ENCODE measurements at regions not wholly inside any gene's neighbourhood (a gene's known extent, or its start where the extent isn't known, plus 50 kb on each side); places are given as distances from the start of the nearest gene placed in this dataset.

DNA sequence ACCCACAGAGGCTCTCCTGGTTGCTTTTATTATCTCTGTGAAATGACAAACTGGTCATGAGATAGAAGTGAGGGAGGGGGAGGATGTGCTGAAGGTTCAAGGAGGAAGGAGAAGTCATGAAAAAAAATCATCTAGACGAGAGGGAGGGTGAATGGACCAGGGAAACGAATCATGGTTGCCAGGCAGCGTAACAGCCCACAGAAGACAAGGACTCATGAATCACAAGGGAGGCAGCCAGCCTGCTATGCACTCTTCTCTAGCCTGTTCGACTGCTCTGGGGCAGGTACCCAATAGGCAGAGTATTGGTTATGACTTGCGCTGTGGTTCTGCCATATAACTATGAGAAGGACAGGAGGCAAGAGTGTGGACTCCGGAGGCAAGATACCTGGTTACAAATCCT lies 475.2 kb downstream of the CDK5RAP2 start:
- Histone ChIP-seq H3K36me3 (no peaks in the 10 kb centered on the region), H3K4me1 (no peaks in the 10 kb centered on the region), H3K9me3 (no peaks in the 10 kb centered on the region), H3K27ac (no peak overlapping the region), H3K4me3 (no peak overlapping the region), H3K27me3 (no peaks in the 10 kb centered on the region)
- TF ChIP-seq, protein P1, sequence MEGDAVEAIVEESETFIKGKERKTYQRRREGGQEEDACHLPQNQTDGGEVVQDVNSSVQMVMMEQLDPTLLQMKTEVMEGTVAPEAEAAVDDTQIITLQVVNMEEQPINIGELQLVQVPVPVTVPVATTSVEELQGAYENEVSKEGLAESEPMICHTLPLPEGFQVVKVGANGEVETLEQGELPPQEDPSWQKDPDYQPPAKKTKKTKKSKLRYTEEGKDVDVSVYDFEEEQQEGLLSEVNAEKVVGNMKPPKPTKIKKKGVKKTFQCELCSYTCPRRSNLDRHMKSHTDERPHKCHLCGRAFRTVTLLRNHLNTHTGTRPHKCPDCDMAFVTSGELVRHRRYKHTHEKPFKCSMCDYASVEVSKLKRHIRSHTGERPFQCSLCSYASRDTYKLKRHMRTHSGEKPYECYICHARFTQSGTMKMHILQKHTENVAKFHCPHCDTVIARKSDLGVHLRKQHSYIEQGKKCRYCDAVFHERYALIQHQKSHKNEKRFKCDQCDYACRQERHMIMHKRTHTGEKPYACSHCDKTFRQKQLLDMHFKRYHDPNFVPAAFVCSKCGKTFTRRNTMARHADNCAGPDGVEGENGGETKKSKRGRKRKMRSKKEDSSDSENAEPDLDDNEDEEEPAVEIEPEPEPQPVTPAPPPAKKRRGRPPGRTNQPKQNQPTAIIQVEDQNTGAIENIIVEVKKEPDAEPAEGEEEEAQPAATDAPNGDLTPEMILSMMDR (IDR thresholded peaks at IDR 0.05), result no peak
- intact Hi-C loops (cut with DNase I), result no loop called here
- DNase-seq (ENCODE audit: low spot score in 2 of 2), result no peak

DNA sequence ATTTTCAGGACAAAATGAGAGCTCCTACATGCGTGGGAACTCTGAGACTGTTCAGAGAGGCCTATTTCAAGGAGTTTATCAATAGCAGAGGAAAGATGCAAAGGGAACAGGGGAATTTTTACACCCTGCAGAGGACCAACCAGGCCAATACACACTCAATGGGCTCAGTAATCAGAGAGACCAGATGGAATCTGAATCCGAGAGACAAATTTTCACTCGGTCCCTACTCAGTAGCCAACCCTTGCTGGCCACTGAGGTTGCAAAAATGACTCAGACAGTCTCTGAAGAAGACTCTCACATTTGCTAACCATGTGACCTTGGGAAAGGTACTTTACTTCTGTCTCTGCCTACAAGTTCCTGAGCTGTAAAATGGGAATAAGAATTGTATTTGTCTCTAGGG lies 479.4 kb downstream of the CDK5RAP2 start:
- intact Hi-C loops (cut with DNase I), result no loop called here
- TF ChIP-seq, protein P1 (IDR thresholded peaks at IDR 0.05), result no peak

DNA sequence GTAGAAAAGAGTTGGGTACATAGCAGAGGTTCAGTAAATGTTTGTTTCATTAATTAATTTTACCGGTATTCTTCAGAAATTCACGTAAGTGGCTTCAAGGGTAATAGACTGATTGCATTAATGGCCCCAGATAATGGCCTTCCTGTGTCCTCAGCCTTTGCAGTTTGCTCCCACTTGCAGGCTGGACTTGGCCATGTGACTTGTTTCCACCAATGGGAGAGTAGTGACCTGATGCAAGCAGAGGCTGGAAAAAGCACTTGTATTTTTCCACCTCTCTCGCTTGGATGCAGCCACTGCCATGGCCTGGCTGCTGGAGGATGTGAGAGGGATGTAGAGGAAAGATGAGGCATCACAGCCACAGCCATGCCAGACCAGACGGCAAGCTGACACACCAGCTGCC lies 480.9 kb downstream of the CDK5RAP2 start:
- no peaks in the 10 kb centered on the region for H3K27me3 ChIP-seq
- H3K4me3 ChIP-seq, result no peak overlapping the region
- TF ChIP-seq, protein P1 (IDR thresholded peaks at IDR 0.05), result no peak
- H3K4me1 ChIP-seq, result no peaks in the 10 kb centered on the region
- no peak for DNase-seq (ENCODE audit: low spot score in 2 of 2)
- no peaks in the 10 kb centered on the region for H3K9me3 ChIP-seq
- H3K36me3 ChIP-seq, result no peaks in the 10 kb centered on the region
- intact Hi-C loops (cut with DNase I), result no loop called here
- H3K27ac ChIP-seq, result no peak overlapping the region

More for the DNA sequence above, 479.4 kb downstream of the CDK5RAP2 start:
- no peak overlapping the region for H3K4me3 ChIP-seq
- H3K9me3 ChIP-seq, result no peaks in the 10 kb centered on the region
- H3K4me1 ChIP-seq, result no peaks in the 10 kb centered on the region
- no peaks in the 10 kb centered on the region for H3K27me3 ChIP-seq
- H3K36me3 ChIP-seq, result no peaks in the 10 kb centered on the region
- no peak overlapping the region for H3K27ac ChIP-seq
- no peak for DNase-seq (ENCODE audit: low spot score in 2 of 2)

DNA sequence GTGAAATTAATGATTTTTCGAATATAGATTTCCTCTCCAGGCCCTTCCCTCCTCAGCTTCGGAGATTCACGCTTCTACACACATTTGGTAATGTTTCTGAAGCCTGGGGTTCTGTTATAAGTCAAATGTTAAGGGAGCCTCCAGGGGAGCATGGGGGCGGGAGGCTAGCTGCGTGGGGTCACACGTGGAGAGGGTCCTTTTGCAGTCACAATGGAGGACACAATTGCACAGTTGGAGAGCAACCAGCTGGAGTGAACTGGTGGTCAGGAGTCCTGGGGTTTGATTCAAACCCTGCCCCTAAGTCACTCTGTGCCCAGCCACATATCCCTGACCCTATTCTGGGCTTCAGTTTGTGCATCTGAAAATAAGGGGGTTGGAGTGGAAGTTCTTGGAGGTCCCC lies 481.4 kb downstream of the CDK5RAP2 start:
- no peaks in the 10 kb centered on the region for H3K36me3 ChIP-seq
- TF ChIP-seq, protein P1 (IDR thresholded peaks at IDR 0.05), result no peak
- intact Hi-C loops (cut with DNase I), result no loop called here
- H3K27me3 ChIP-seq, result no peaks in the 10 kb centered on the region
- H3K27ac ChIP-seq, result no peak overlapping the region
- DNase-seq (ENCODE audit: low spot score in 2 of 2), result no peak
- H3K4me1 ChIP-seq, result no peaks in the 10 kb centered on the region
- no peaks in the 10 kb centered on the region for H3K9me3 ChIP-seq
- no peak overlapping the region for H3K4me3 ChIP-seq

DNA sequence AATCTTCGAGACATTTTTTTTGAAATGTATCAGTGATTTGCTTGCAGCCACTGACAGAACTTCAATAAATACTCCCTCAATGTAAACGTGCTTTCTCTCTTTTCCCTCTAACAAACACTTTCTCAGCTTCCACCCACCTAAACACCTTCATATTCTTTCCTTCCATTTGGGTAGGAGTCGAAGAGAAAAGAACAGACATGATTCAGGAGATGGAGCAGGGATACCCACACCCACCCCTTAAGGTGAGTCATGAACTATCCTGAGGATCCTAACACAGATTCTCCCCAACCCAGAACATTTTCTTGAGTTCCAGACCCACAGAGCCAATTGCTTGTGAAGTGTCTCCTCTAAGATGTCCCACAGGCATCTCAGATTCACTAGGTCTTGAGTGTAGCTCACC lies 488.8 kb downstream of the CDK5RAP2 start:
- no peaks in the 10 kb centered on the region for H3K4me1 ChIP-seq
- TF ChIP-seq, protein P1 (IDR thresholded peaks at IDR 0.05), result no peak

DNA sequence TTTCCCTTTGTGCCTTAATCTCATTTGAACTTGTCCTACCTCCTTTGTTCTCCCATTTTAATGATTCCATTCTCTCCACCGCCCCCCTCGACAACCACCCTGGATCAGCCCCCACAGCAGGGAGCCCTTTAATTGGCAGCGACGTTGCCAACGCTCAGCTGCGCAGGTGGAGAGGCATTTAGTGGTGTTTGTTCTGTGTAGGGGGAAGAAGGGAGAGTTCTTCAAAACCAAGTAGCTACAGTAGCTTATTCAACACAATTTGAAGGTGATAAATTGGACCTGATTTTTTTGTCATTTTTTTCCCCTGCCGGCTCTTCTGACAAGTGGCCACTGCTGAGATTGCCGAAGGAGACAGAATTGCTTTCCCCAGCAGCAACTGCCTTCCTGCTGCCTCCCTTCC lies 499.1 kb downstream of the CDK5RAP2 start:
- TF ChIP-seq, protein P1 (IDR thresholded peaks at IDR 0.05), result no peak
- H3K36me3 ChIP-seq, result no peaks in the 10 kb centered on the region
- H3K4me1 ChIP-seq, result no peaks in the 10 kb centered on the region
- intact Hi-C loops (cut with DNase I), result no loop called here
- no peak overlapping the region for H3K4me3 ChIP-seq
- no peak overlapping the region for H3K27ac ChIP-seq
- H3K27me3 ChIP-seq, result no peaks in the 10 kb centered on the region
- no peak for DNase-seq (ENCODE audit: low spot score in 2 of 2)
- peaks cover 0 to 3% of the 10 kb centered on the region in 2 donors for H3K9me3 ChIP-seq

More for the DNA sequence above, 488.8 kb downstream of the CDK5RAP2 start:
- H3K27me3 ChIP-seq, result no peaks in the 10 kb centered on the region
- H3K27ac ChIP-seq, result no peak overlapping the region
- H3K36me3 ChIP-seq, result no peaks in the 10 kb centered on the region
- H3K9me3 ChIP-seq, result no peaks in the 10 kb centered on the region
- intact Hi-C loops (cut with DNase I), result no loop called here
- no peak overlapping the region for H3K4me3 ChIP-seq
- no peak for DNase-seq (ENCODE audit: low spot score in 2 of 2)

All from ascending aorta (tissue), 2 donors.